HEK293T (cell line): ENCODE measurements at regions not wholly inside any gene's neighbourhood (a gene's known extent, or its start where the extent isn't known, plus 50 kb on each side); places are given as distances from the start of the nearest gene placed in this dataset.
"Not testable (repeated sequence)": the region's sequence is repeated elsewhere in the genome, so short reads cannot be mapped to it uniquely, and the experiment has no call there.

ENCODE experiments used
- ARNT ChIP-seq: fragments of 450-650 bp; IDR thresholded peaks from 2 replicates; pipeline ENCODE4 v1.6.1; 2017; ENCODE audit warnings: mild to moderate bottlenecking
- BHLHE40 ChIP-seq: fragments of 450-650 bp; IDR thresholded peaks from 2 replicates; pipeline ENCODE4 v1.6.1; 2016; ENCODE audit warnings: mild to moderate bottlenecking, moderate library complexity, borderline replicate concordance
- ELF4 ChIP-seq: fragments of 450-650 bp; IDR thresholded peaks from 2 replicates; pipeline ENCODE4 v1.6.1; 2017; ENCODE audit warnings: antibody characterized with exemption
- FOXA1 ChIP-seq: fragments of 450-650 bp; IDR thresholded peaks from 2 replicates; pipeline ENCODE4 v1.6.1; 2016; ENCODE audit warnings: mild to moderate bottlenecking
- FOXK2 ChIP-seq: fragments of 450-650 bp; IDR thresholded peaks from 2 replicates; pipeline ENCODE4 v1.6.1; 2016; ENCODE audit warnings: mild to moderate bottlenecking
- FOXM1 ChIP-seq: fragments of 450-650 bp; IDR thresholded peaks from 2 replicates; pipeline ENCODE4 v1.6.1; 2017; ENCODE audit warnings: mild to moderate bottlenecking, borderline replicate concordance
- HDGF ChIP-seq: fragments of 450-650 bp; IDR thresholded peaks from 2 replicates; pipeline ENCODE4 v1.6.1; 2017; ENCODE audit warnings: antibody characterized with exemption, borderline replicate concordance
- LEF1 ChIP-seq: fragments of 450-650 bp; IDR thresholded peaks from 2 replicates; pipeline ENCODE4 v1.6.1; 2017; ENCODE audit warnings: mild to moderate bottlenecking, borderline replicate concordance
- NFRKB ChIP-seq: fragments of 450-650 bp; IDR thresholded peaks from 2 replicates; pipeline ENCODE4 v1.6.1; 2016; ENCODE audit warnings: mild to moderate bottlenecking, moderate library complexity
- PKNOX1 ChIP-seq: fragments of 450-650 bp; IDR thresholded peaks from 2 replicates; pipeline ENCODE4 v1.6.1; 2016
- SP1 ChIP-seq: fragments of 450-650 bp; IDR thresholded peaks from 2 replicates; pipeline ENCODE4 v1.6.1; 2017
- TARDBP ChIP-seq: fragments of 450-650 bp; IDR thresholded peaks from 2 replicates; pipeline ENCODE4 v1.6.1; 2016

- TF ChIP-seq TARDBP, BHLHE40, HDGF, FOXM1, PKNOX1, ARNT, SP1, LEF1, NFRKB, ELF4, FOXK2, FOXA1: not testable (repeated sequence)
Observed at GRCh38 chr9:39463696-39464095, 108.2 kb downstream of the SPATA31A1 start.
